ENCODE measurements at regions not wholly inside any gene's neighbourhood (a gene's known extent, or its start where the extent isn't known, plus 50 kb on each side); places are given as distances from the start of the nearest gene placed in this dataset.

DNA sequence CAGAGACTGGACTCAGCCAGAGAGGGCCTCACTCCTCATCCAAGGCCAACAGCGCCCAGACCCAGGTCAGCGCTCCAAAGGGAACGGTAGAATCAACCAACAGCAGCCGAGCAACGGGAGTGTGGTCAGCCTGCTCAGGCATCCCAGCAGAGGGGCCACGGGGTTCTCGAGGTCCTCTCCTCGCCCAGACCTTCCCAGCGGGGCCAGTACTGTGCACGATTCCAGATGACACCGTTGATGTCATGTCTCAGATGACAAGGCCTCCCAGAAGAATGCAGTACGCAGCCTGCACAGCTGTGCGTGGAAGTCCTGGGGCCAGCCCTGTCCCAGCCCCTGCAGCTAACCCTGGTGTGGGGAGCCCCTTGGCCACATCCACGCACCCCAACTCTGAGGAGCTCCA is 141.0 kb upstream of the PPP1R26 start:
- Histone ChIP-seq H3K27me3 (no peaks in the 10 kb centered on the region), H3K27ac (no peak overlapping the region), H3K9me3 (no peaks in the 10 kb centered on the region), H3K4me3 (no peak overlapping the region), H3K36me3 (no peaks in the 10 kb centered on the region), H3K4me1 (peaks cover 7% of the 10 kb centered on the region)
- intact Hi-C loops (cut with DNase I), result no loop called here
- TF ChIP-seq POLR2A (IDR thresholded peaks at IDR 0.05), result no peak
- TF ChIP-seq, protein P1, sequence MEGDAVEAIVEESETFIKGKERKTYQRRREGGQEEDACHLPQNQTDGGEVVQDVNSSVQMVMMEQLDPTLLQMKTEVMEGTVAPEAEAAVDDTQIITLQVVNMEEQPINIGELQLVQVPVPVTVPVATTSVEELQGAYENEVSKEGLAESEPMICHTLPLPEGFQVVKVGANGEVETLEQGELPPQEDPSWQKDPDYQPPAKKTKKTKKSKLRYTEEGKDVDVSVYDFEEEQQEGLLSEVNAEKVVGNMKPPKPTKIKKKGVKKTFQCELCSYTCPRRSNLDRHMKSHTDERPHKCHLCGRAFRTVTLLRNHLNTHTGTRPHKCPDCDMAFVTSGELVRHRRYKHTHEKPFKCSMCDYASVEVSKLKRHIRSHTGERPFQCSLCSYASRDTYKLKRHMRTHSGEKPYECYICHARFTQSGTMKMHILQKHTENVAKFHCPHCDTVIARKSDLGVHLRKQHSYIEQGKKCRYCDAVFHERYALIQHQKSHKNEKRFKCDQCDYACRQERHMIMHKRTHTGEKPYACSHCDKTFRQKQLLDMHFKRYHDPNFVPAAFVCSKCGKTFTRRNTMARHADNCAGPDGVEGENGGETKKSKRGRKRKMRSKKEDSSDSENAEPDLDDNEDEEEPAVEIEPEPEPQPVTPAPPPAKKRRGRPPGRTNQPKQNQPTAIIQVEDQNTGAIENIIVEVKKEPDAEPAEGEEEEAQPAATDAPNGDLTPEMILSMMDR (IDR thresholded peaks at IDR 0.05), result no peak
- TF ChIP-seq POLR2AphosphoS5 (IDR thresholded peaks at IDR 0.05; ENCODE audit: insufficient read depth in 1 of 2, low read depth in 1 of 2), result no peak
- no peak for DNase-seq (ENCODE audit: extremely low spot score in 2 of 2)

DNA sequence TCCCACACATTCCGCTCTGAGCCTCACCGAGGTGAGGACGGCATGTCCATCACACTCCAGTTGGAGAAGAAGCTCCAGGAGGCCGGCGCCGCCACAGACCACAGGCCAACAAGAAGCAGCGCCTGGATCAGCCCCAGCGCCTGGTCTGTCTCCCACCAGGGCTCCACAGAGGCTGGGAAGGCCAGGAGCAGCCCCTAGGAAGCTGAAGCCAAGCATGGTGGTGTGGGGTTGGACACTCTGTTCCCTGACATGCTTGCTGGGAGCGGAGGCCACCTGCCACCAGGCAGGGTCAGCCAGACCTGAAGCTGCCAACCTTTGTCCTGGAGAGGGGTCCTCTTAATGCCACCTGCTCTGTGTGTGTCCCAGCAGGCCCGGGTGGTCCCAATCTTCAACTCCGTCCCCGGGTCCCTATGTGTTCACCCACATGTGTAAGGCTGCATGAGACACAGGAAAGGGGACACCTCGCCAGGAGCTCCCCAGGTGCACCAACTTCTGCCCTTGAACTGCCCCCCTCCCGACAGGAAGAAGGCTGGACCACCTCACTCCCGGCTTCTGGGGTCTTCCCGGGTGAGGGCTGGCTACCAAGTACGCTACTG is 140.1 kb upstream of the PPP1R26 start:
- H3K27me3 ChIP-seq, result no peaks in the 10 kb centered on the region
- TF ChIP-seq POLR2AphosphoS5 (IDR thresholded peaks at IDR 0.05; ENCODE audit: insufficient read depth in 1 of 2, low read depth in 1 of 2) (no peak), POLR2A (IDR thresholded peaks at IDR 0.05) (no peak)
- TF ChIP-seq, protein P1 (IDR thresholded peaks at IDR 0.05), result no peak
- DNase-seq (ENCODE audit: extremely low spot score in 2 of 2), result no peak
- H3K4me1 ChIP-seq, result peaks cover 7% of the 10 kb centered on the region
- no peaks in the 10 kb centered on the region for H3K9me3 ChIP-seq
- H3K4me3 ChIP-seq, result no peak overlapping the region
- no peaks in the 10 kb centered on the region for H3K36me3 ChIP-seq
- H3K27ac ChIP-seq, result no peak overlapping the region
- intact Hi-C loops (cut with DNase I), result no loop called here

DNA sequence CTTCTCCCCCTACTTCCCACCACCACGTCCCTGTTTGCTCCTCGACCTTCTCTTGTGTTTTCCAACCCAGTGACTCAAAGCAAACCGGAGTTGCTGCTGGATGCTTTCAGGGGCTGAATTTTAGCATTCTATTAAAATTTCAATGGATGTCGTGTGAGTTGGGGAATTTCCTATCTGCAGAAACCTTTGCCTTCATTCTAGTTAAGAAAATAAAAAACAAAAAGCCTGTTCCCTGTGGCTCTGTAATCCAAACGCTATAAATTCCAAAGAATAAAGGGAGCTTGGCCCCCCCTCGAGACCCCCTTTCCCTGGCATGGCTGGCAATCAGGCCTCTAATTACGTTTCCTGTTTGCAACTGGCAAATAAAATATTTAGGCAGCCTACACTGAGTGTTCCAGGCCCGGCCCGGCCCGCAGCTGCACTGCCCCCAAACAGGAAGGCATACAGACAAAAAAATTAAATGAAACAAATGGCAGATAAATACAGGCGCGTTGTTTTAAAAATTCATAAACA is 139.4 kb upstream of the PPP1R26 start:
- Histone ChIP-seq H3K4me3 (no peak overlapping the region), H3K9me3 (no peaks in the 10 kb centered on the region), H3K4me1 (peaks cover 7% of the 10 kb centered on the region), H3K27ac (no peak overlapping the region), H3K27me3 (no peaks in the 10 kb centered on the region), H3K36me3 (no peaks in the 10 kb centered on the region)
- DNase-seq (ENCODE audit: extremely low spot score in 2 of 2), result no peak
- TF ChIP-seq, protein P1 (IDR thresholded peaks at IDR 0.05), result no peak
- TF ChIP-seq POLR2A (IDR thresholded peaks at IDR 0.05) (no peak), POLR2AphosphoS5 (IDR thresholded peaks at IDR 0.05; ENCODE audit: insufficient read depth in 1 of 2, low read depth in 1 of 2) (no peak)
- intact Hi-C loops (cut with DNase I), result no loop called here

DNA sequence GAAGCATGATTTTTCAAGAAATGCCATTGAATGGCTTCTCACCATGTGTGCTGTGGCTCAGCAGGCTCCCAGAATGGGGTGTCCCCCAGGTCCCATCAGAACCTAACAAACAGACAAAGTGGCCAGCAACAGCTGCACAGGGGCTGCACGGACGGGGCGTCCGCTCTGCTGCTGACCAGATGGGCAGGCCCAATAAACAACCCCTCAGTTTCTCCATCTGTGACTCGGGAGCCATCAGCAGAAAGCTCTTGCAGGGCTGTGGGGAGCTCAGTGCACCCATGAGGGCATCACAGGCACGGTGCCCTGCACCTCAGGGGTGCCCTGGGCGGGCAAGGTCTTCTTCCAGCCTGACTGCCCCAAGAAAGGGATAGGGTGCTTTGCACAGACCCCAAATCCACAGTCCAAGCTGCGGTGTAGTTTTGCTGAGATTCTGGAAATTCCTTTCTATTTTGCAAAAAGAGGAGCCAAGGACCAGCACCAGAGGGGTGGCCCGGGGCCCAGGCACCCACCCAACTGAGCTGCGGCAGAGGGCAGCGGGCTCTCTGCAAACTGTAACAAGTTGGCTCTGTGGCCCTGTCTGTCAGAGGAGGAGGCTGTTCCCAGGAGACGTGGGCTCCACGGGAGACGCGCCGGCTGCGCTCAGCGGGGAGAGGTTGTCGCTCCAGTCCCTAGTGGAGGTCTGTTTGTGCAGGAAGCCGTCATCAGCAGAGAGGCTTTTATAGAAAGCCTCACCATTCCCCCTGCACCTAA is 138.7 kb upstream of the PPP1R26 start:
- Histone ChIP-seq H3K4me3 (no peak overlapping the region), H3K27ac (no peak overlapping the region), H3K27me3 (no peaks in the 10 kb centered on the region), H3K4me1 (peaks cover 7% of the 10 kb centered on the region), H3K36me3 (no peaks in the 10 kb centered on the region), H3K9me3 (no peaks in the 10 kb centered on the region)
- intact Hi-C loops (cut with DNase I), result no loop called here
- no peak for DNase-seq (ENCODE audit: extremely low spot score in 2 of 2)
- no peak for TF ChIP-seq POLR2A (IDR thresholded peaks at IDR 0.05)
- TF ChIP-seq, protein P1 (IDR thresholded peaks at IDR 0.05), result no peak
- TF ChIP-seq POLR2AphosphoS5 (IDR thresholded peaks at IDR 0.05; ENCODE audit: insufficient read depth in 1 of 2, low read depth in 1 of 2), result no peak

All from vagina (tissue), 2 donors.